Esophagus squamous epithelium (tissue), 5 donors: ENCODE measurements at regions not wholly inside any gene's neighbourhood (a gene's known extent, or its start where the extent isn't known, plus 50 kb on each side); places are given as distances from the start of the nearest gene placed in this dataset.

Source experiments
- DNase-seq: peaks from one replicate; lab custom pipeline; 2025; lab: John Stamatoyannopoulos, UW
- H3K27ac ChIP-seq, 4 donors: fragments of 200-600 bp; sonication (generic); one replicate each; pipeline ENCODE4 v1.5.1; 2016 to 2019; ENCODE audit warnings: mild to moderate bottlenecking in 1 of 4
- H3K27me3 ChIP-seq, 4 donors: fragments of 200-600 bp; sonication (generic); 1 replicate in 3 of 4; 2 replicates in 1 of 4; pipeline versions ENCODE4 v1.5.1 to v1.6.0; 2017 to 2021; ENCODE audit warnings: antibody characterized with exemption in 1 of 4
- H3K36me3 ChIP-seq, 3 donors: fragments of 200-600 bp; sonication (generic); one replicate each; pipeline ENCODE4 v1.5.1; 2016 to 2019
- H3K4me1 ChIP-seq, 3 donors: fragments of 200-600 bp; sonication (generic); one replicate each; pipeline ENCODE4 v1.5.1; 2017 to 2019
- H3K4me3 ChIP-seq, 4 donors: fragments of 200-600 bp; sonication (generic); 1 replicate in 3 of 4; 2 replicates in 1 of 4; pipeline ENCODE4 v1.5.1; 2016 to 2019; ENCODE audit warnings: mild to moderate bottlenecking in 2 of 4, moderate library complexity in 1 of 4
- H3K9me3 ChIP-seq, 3 donors: fragments of 200-600 bp; sonication (generic); one replicate each; pipeline ENCODE4 v1.5.1; 2016 to 2019
- CTCF ChIP-seq, 6 experiments: fragments of 450-650 bp in 4 of 6; fragments of 200-600 bp in 2 of 6; sonication (generic) in 2 of 6; IDR thresholded peaks; one replicate each; pipeline ENCODE4 v1.5.1; 2016 to 2019; ENCODE audit warnings: antibody characterized with exemption in 6 of 6, mild to moderate bottlenecking in 4 of 6, moderate library complexity in 4 of 6
- POLR2A ChIP-seq, 4 donors: fragments of 450-650 bp; IDR thresholded peaks; one replicate each; pipeline ENCODE4 v1.6.1; 2017; ENCODE audit warnings: antibody characterized with exemption in 4 of 4, mild to moderate bottlenecking in 4 of 4, moderate library complexity in 3 of 4
- WGBS, 2 donors: methylation state at CpG; one replicate each; pipeline ENCODE4 v1.1.5; 2018; 5-methylcytosine and 5-hydroxymethylcytosine counted together
- intact Hi-C: fragments of 100-400 bp; cut with DNase I; formaldehyde crosslinking; loops from one replicate; pipeline ENCODE4 v1.15.0; 2022
- donor health status: DM: yes; HTN: yes; CAD: no.

GRCh38 chr12:105766029-105766428 is 372.7 kb downstream of the NUAK1 start:
- WGBS, 2 donors, result 83 to 85% methylated on average over 4 of the region's 4 CpGs
- no peak overlapping the region for H3K27ac ChIP-seq
- H3K36me3 ChIP-seq, result no peaks in the 10 kb centered on the region
- intact Hi-C loops, result no loop called here
- H3K4me1 ChIP-seq, result no peaks in the 10 kb centered on the region
- H3K4me3 ChIP-seq, result no peak overlapping the region
- H3K27me3 ChIP-seq, result no peaks in the 10 kb centered on the region
- DNase-seq, result no peak
- no peak for TF ChIP-seq POLR2A (IDR thresholded peaks at IDR 0.05)
- TF ChIP-seq CTCF (IDR thresholded peaks at IDR 0.05), result no peak
- H3K9me3 ChIP-seq, result no peaks in the 10 kb centered on the region

GRCh38 chr12:105769486-105769885 is 369.3 kb downstream of the NUAK1 start:
- intact Hi-C loops, result no loop called here
- WGBS, 2 donors, result 74 to 75% methylated on average over 2 of the region's 2 CpGs
- Histone ChIP-seq H3K36me3 (no peaks in the 10 kb centered on the region), H3K4me1 (peaks cover 0 to 8% (median 0%) of the 10 kb centered on the region in 3 donors), H3K9me3 (no peaks in the 10 kb centered on the region), H3K4me3 (no peak overlapping the region), H3K27ac (no peak overlapping the region), H3K27me3 (no peaks in the 10 kb centered on the region)
- no peak for DNase-seq
- TF ChIP-seq POLR2A (IDR thresholded peaks at IDR 0.05) (no peak), CTCF (IDR thresholded peaks at IDR 0.05) (no peak)

GRCh38 chr12:105773471-105773870 is 365.3 kb downstream of the NUAK1 start:
- TF ChIP-seq CTCF (IDR thresholded peaks at IDR 0.05) (no peak), POLR2A (IDR thresholded peaks at IDR 0.05) (no peak)
- WGBS, 2 donors, result 18 to 33% methylated on average over 2 of the region's 2 CpGs
- intact Hi-C loops, result no loop called here
- H3K27me3 ChIP-seq, result no peaks in the 10 kb centered on the region
- no peaks in the 10 kb centered on the region for H3K9me3 ChIP-seq
- H3K36me3 ChIP-seq, result no peaks in the 10 kb centered on the region
- no peak overlapping the region for H3K4me3 ChIP-seq
- no peak overlapping the region for H3K27ac ChIP-seq
- DNase-seq, result no peak
- H3K4me1 ChIP-seq, result peaks cover 0 to 8% (median 0%) of the 10 kb centered on the region in 3 donors

GRCh38 chr12:105774037-105774436 is 364.7 kb downstream of the NUAK1 start:
- no peaks in the 10 kb centered on the region for H3K27me3 ChIP-seq
- H3K27ac ChIP-seq, result no peak overlapping the region
- H3K36me3 ChIP-seq, result no peaks in the 10 kb centered on the region
- WGBS, 2 donors, result 65 to 76% methylated on average over 5 of the region's 5 CpGs
- no peak for DNase-seq
- H3K4me3 ChIP-seq, result no peak overlapping the region
- H3K9me3 ChIP-seq, result no peaks in the 10 kb centered on the region
- peaks cover 0 to 8% (median 0%) of the 10 kb centered on the region in 3 donors for H3K4me1 ChIP-seq
- TF ChIP-seq POLR2A (IDR thresholded peaks at IDR 0.05) (no peak), CTCF (IDR thresholded peaks at IDR 0.05) (no peak)
- intact Hi-C loops, result no loop called here

GRCh38 chr12:105775343-105775742 is 363.4 kb downstream of the NUAK1 start:
- intact Hi-C loops, result no loop called here
- WGBS, 2 donors, result 71 to 79% methylated on average over 2 to 3 of the region's 3 CpGs

More at GRCh38 chr12:105775343-105775742, 363.4 kb downstream of the NUAK1 start:
- Histone ChIP-seq H3K27me3 (no peaks in the 10 kb centered on the region), H3K4me3 (no peak overlapping the region), H3K9me3 (no peaks in the 10 kb centered on the region), H3K27ac (no peak overlapping the region), H3K4me1 (peaks cover 0 to 8% (median 0%) of the 10 kb centered on the region in 3 donors), H3K36me3 (no peaks in the 10 kb centered on the region)
- DNase-seq, result no peak
- no peak for TF ChIP-seq CTCF (IDR thresholded peaks at IDR 0.05)
- no peak for TF ChIP-seq POLR2A (IDR thresholded peaks at IDR 0.05)
